GM21737 (cell line): ENCODE measurements at regions not wholly inside any gene's neighbourhood (a gene's known extent, or its start where the extent isn't known, plus 50 kb on each side); places are given as distances from the start of the nearest gene placed in this dataset.

Source experiments
- ATAC-seq: cut with Tn5 transposase; IDR thresholded peaks from one replicate; pipeline ENCODE4 v1.9.1; 2021; ENCODE audit warnings: mild to moderate bottlenecking, moderate library complexity; ENCODE audit not compliant: unreplicated experiment

GRCh38 chr7:35508623-35509400 lies 186.1 kb downstream of the HERPUD2 start:
- no peak for ATAC-seq

- no peak for ATAC-seq
Observed at GRCh38 chr7:35505066-35505465, 189.9 kb downstream of the HERPUD2 start.

GRCh38 chr7:35504365-35504764 lies 190.6 kb downstream of the HERPUD2 start:
- no peak for ATAC-seq

GRCh38 chr7:35501681-35502080 lies 193.3 kb downstream of the HERPUD2 start:
- no peak for ATAC-seq

GRCh38 chr7:35499226-35499625 lies 195.7 kb downstream of the HERPUD2 start:
- ATAC-seq = no peak

- no peak for ATAC-seq
Observed at GRCh38 chr7:35498416-35498815, 196.5 kb downstream of the HERPUD2 start.

- ATAC-seq = no peak
Observed at GRCh38 chr7:35495844-35496243, 199.1 kb downstream of the HERPUD2 start.

- ATAC-seq = no peak
Observed at GRCh38 chr7:35495377-35495776, 199.6 kb downstream of the HERPUD2 start.

- no peak for ATAC-seq
Observed at GRCh38 chr7:35494407-35494806, 200.5 kb downstream of the HERPUD2 start.

- no peak for ATAC-seq
Observed at GRCh38 chr7:35492451-35493175, 202.3 kb downstream of the HERPUD2 start.

GRCh38 chr7:35491233-35491632 lies 203.7 kb downstream of the HERPUD2 start:
- ATAC-seq = no peak

- no peak for ATAC-seq
Observed at GRCh38 chr7:35487841-35488240, 207.1 kb downstream of the HERPUD2 start.

GRCh38 chr7:35487402-35487801 lies 207.5 kb downstream of the HERPUD2 start:
- no peak for ATAC-seq

- ATAC-seq = no peak
Observed at GRCh38 chr7:35485436-35485835, 209.5 kb downstream of the HERPUD2 start.

- ATAC-seq = no peak
Observed at GRCh38 chr7:35483568-35483967, 211.4 kb downstream of the HERPUD2 start.

GRCh38 chr7:35482231-35482630 lies 212.7 kb downstream of the HERPUD2 start:
- ATAC-seq = no peak

- ATAC-seq = no peak
Observed at GRCh38 chr7:35480806-35481205, 214.1 kb downstream of the HERPUD2 start.

- ATAC-seq = no peak
Observed at GRCh38 chr7:35477609-35478008, 217.3 kb downstream of the HERPUD2 start.

- no peak for ATAC-seq
Observed at GRCh38 chr7:35474100-35474499, 220.2 kb upstream of the TBX20 start.

GRCh38 chr7:35468606-35469005 lies 214.7 kb upstream of the TBX20 start:
- ATAC-seq = no peak

- ATAC-seq = no peak
Observed at GRCh38 chr7:35467456-35467978, 213.6 kb upstream of the TBX20 start.

GRCh38 chr7:35465791-35466336 lies 212.0 kb upstream of the TBX20 start:
- no peak for ATAC-seq
